ENCODE measurements at regions not wholly inside any gene's neighbourhood (a gene's known extent, or its start where the extent isn't known, plus 50 kb on each side); places are given as distances from the start of the nearest gene placed in this dataset.

DNA sequence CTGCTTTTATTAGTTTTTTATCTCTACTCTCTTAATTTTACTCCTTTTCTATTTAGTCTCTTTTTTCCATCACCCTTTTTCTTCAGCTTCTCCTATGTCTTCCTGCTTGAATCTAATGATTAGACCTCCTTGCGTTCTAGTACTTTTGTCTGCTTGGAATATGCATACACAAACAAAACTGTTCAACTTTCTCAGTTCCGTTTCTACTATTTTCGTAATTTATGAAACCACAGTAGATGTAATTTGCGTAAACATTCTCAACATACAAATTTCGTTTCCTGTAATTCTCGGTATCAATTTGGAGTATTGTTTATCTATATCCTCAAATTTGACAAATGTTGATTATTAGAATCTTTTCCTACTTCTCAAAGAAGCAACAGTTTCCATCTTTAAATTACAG is 772.5 kb downstream of the USP25 start:
- H3K36me3 ChIP-seq = no peaks in the 10 kb centered on the region
- H3K4me3 ChIP-seq (replicated peaks in 1 of 3) = no peak overlapping the region
- TF ChIP-seq POLR2A (IDR thresholded peaks at IDR 0.05) (no peak), CTCF (IDR thresholded peaks at IDR 0.05) (no peak)
- WGBS, 2 donors = 93 to 97% methylated on average over 6 of the region's 6 CpGs
- no peaks in the 10 kb centered on the region for H3K9me3 ChIP-seq
- DNase-seq = no peak
- intact Hi-C loops (cut with DNase I) = no loop called here
- H3K27ac ChIP-seq = no peak overlapping the region
- no peaks in the 10 kb centered on the region for H3K4me1 ChIP-seq
- no peaks in the 10 kb centered on the region for H3K27me3 ChIP-seq

DNA sequence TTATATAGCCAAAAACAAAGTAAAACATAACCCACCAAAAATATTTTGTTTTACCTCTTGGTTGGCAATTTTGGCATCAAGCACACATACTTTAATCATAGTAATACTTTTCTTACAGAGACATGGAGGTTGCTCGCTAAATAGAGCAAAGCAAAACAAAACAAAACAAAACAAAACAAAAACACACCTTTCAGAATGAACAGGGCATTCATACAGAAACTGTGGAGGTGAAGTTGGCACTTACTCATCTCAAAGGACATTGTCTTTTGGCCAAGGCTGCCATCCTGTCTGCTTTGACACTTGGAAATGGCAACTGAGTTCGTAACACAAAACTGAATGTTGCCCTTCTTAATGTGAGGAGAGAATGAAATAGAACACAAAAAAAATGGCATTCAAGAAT is 773.1 kb downstream of the USP25 start:
- 88 to 90% methylated on average over 2 of the region's 2 CpGs for WGBS, 2 donors
- intact Hi-C loops (cut with DNase I) = no loop called here
- no peak for TF ChIP-seq POLR2A (IDR thresholded peaks at IDR 0.05)
- no peak for TF ChIP-seq CTCF (IDR thresholded peaks at IDR 0.05)

DNA sequence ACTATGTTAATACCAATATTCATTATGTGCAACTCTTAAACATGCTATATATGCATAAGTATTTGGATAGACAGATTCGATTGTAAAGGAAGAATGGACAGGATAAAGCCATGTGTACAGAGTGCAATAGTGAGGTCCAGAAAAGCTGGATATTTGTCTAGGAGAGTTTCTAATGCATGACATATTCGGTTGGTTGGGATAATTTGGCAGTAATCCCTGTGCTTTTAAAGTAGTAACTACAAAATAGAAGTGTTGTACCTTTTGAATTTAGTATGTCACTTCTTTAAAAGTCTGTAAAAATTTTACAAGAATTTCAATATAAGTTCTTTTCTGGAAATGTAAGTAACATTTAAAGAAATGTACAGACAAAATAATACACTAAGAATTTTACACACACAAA is 774.5 kb downstream of the USP25 start:
- intact Hi-C loops (cut with DNase I) = no loop called here

More for the DNA sequence above, 773.1 kb downstream of the USP25 start:
- no peaks in the 10 kb centered on the region for H3K36me3 ChIP-seq
- H3K27me3 ChIP-seq = no peaks in the 10 kb centered on the region
- H3K4me1 ChIP-seq = no peaks in the 10 kb centered on the region
- H3K27ac ChIP-seq = no peak overlapping the region
- no peak for DNase-seq
- no peak overlapping the region for H3K4me3 ChIP-seq (replicated peaks in 1 of 3)
- H3K9me3 ChIP-seq = no peaks in the 10 kb centered on the region

DNA sequence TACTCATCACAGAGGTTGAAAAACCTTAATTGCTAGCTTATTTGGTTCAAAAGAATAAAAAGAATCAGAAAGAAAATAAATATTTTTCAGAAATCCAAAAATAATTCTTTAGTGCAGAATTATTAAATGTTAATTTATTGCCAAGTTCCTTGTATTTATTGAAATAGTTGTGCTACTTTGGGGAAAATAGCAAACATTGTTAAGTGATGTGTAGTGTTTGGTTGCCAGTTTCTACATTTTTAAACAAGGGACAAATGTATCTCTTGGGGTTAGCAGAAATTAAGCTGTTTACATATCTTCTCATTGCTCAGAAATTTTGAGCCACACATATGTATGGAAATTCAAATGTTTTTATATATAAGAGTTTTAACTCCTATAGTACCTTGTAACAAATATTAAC is 775.0 kb downstream of the USP25 start:
- TF ChIP-seq CTCF (IDR thresholded peaks at IDR 0.05) (no peak), POLR2A (IDR thresholded peaks at IDR 0.05) (no peak)
- no peak overlapping the region for H3K4me3 ChIP-seq (replicated peaks in 1 of 3)
- intact Hi-C loops (cut with DNase I) = no loop called here
- H3K36me3 ChIP-seq = no peaks in the 10 kb centered on the region
- no peak for DNase-seq
- H3K4me1 ChIP-seq = no peaks in the 10 kb centered on the region
- H3K9me3 ChIP-seq = no peaks in the 10 kb centered on the region
- H3K27me3 ChIP-seq = no peaks in the 10 kb centered on the region
- H3K27ac ChIP-seq = no peak overlapping the region

More for the DNA sequence above, 774.5 kb downstream of the USP25 start:
- Histone ChIP-seq H3K27ac (no peak overlapping the region), H3K4me3 (replicated peaks in 1 of 3) (no peak overlapping the region), H3K9me3 (no peaks in the 10 kb centered on the region), H3K27me3 (no peaks in the 10 kb centered on the region), H3K4me1 (no peaks in the 10 kb centered on the region), H3K36me3 (no peaks in the 10 kb centered on the region)
- no peak for TF ChIP-seq POLR2A (IDR thresholded peaks at IDR 0.05)
- TF ChIP-seq CTCF (IDR thresholded peaks at IDR 0.05) = no peak
- 38 to 44% methylated on average over 2 of the region's 2 CpGs for WGBS, 2 donors
- no peak for DNase-seq

- H3K27ac ChIP-seq = no peak overlapping the region
- no peaks in the 10 kb centered on the region for H3K27me3 ChIP-seq
- H3K36me3 ChIP-seq = no peaks in the 10 kb centered on the region
- H3K4me3 ChIP-seq (replicated peaks in 1 of 3) = no peak overlapping the region
- no peaks in the 10 kb centered on the region for H3K9me3 ChIP-seq
- intact Hi-C loops (cut with DNase I) = no loop called here
- TF ChIP-seq CTCF (IDR thresholded peaks at IDR 0.05) (no peak), POLR2A (IDR thresholded peaks at IDR 0.05) (no peak)
- no peaks in the 10 kb centered on the region for H3K4me1 ChIP-seq
- no peak for DNase-seq
- WGBS, 2 donors = 83 to 88% methylated on average over 3 of the region's 3 CpGs
These were observed 779.7 kb downstream of the USP25 start for GRCh38 chr21:16509476-16509875.
